ENCODE measurements at regions not wholly inside any gene's neighbourhood (a gene's known extent, or its start where the extent isn't known, plus 50 kb on each side); places are given as distances from the start of the nearest gene placed in this dataset.
"Not testable (repeated sequence)": the region's sequence is repeated elsewhere in the genome, so short reads cannot be mapped to it uniquely, and the experiment has no call there.

DNA sequence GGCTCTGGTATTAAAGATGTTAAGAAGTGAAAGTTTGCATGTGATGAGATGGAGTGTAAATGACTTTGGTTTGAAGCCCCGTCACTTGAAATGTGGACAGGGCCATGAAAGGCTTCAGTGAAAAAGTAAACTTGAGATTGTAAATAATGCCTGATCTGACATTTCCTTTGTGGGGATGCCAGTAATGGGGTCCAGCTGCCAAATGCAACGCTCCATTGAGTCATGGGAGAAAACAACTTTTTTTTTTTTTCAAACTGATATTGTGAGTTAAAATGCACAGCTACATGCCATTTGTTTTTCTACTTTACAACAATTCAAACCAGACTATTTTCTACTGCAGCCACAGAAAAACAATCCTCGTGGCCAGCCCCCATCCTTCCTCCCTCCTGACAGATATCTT, 327.0 kb upstream of the TNC start:
- DNase-seq (ENCODE audit: low read depth): peak; percentile 3
- TF ChIP-seq, protein P1, sequence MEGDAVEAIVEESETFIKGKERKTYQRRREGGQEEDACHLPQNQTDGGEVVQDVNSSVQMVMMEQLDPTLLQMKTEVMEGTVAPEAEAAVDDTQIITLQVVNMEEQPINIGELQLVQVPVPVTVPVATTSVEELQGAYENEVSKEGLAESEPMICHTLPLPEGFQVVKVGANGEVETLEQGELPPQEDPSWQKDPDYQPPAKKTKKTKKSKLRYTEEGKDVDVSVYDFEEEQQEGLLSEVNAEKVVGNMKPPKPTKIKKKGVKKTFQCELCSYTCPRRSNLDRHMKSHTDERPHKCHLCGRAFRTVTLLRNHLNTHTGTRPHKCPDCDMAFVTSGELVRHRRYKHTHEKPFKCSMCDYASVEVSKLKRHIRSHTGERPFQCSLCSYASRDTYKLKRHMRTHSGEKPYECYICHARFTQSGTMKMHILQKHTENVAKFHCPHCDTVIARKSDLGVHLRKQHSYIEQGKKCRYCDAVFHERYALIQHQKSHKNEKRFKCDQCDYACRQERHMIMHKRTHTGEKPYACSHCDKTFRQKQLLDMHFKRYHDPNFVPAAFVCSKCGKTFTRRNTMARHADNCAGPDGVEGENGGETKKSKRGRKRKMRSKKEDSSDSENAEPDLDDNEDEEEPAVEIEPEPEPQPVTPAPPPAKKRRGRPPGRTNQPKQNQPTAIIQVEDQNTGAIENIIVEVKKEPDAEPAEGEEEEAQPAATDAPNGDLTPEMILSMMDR (IDR thresholded peaks at IDR 0.05; ENCODE audit: insufficient read depth, low read length): no peak
- no peak overlapping the region for H3K4me3 ChIP-seq (ENCODE audit: low read depth, low read length)

DNA sequence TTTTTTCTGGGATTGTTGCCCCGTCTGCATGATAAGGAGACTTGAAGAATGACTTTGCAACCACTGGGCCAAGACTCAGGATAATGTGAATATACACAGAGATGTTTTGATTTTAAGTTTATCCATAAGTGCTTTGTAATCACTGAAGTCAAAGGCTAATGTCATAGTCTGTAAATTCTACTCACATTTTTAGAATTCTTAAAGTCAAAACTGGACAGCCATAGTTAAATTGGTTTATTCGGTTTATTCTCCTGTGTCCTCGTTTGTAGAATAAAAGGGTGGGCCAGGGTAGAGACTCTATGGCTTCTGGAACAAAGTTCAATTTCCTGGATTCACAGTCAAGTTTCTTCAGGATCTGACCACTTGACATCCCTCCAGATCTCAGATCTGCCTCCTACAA, 327.7 kb upstream of the TNC start:
- no peak overlapping the region for H3K4me3 ChIP-seq (ENCODE audit: low read depth, low read length)
- DNase-seq (ENCODE audit: low read depth): peak; percentile 19
- TF ChIP-seq, protein P1 (IDR thresholded peaks at IDR 0.05; ENCODE audit: insufficient read depth, low read length): no peak

DNA sequence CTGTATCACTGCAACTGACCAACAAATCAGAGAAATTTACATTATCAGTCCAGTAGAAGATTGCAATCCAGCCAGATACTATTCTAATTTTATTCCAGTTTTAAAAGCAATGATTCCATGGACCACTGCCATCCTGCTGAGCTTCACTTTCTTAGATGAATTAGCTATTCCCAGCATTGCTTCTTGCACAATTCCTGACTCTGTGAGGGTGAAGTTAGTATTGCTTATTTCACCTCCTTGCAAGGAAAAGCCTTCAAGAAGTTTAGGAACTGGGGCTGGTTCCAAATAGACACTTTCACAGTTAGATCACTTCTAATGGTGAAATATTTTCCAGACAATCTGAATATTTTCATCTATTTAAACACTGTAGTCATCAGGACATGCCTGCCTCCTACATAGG, 338.6 kb upstream of the TNC start:
- H3K4me3 ChIP-seq (ENCODE audit: low read depth, low read length): no peak overlapping the region
- TF ChIP-seq, protein P1 (IDR thresholded peaks at IDR 0.05; ENCODE audit: insufficient read depth, low read length): no peak
- DNase-seq (ENCODE audit: low read depth): peak; percentile 78

DNA sequence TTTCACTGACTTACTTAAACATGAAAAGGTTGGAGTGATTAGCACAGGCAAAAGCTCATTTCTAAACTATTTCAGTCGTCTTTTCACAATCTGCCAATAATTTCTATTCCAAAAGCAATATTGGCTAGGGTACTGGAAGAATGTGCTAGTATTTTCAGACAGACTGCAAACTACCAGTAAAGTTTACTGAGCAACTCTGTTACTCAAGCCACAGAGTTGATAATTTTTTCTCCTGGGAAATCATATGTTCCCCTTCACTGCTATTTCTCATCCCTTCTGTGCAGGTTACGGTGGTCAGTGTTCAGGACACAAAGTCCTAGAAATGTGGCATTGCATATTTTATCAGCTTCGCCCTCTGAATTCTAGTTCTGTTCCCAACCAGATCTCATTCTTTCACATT, 343.3 kb upstream of the TNC start:
- no peak for DNase-seq (ENCODE audit: low read depth)
- TF ChIP-seq, protein P1 (IDR thresholded peaks at IDR 0.05; ENCODE audit: insufficient read depth, low read length): no peak
- no peak overlapping the region for H3K4me3 ChIP-seq (ENCODE audit: low read depth, low read length)

DNA sequence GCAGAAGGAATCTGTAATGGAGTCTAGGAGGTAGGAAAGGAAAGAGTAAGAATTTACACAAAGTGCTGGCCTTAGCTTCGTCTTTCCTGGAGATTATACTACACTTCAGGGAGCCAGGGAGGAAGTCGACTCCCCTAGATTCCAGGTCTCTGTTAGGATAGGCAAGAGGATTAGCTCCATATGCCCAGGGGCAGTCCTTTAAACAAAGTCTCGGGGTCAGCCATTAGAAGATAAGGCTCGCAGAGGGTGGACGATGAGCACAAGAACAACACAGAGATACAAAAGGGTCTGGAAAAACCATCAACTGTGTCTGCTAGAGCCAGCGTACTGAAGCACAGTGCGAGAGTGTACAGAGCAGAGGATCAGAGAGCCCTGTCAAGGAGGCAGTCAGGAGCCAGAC, 344.7 kb upstream of the TNC start:
- no peak overlapping the region for H3K4me3 ChIP-seq (ENCODE audit: low read depth, low read length)
- TF ChIP-seq, protein P1 (IDR thresholded peaks at IDR 0.05; ENCODE audit: insufficient read depth, low read length): no peak
- no peak for DNase-seq (ENCODE audit: low read depth)

DNA sequence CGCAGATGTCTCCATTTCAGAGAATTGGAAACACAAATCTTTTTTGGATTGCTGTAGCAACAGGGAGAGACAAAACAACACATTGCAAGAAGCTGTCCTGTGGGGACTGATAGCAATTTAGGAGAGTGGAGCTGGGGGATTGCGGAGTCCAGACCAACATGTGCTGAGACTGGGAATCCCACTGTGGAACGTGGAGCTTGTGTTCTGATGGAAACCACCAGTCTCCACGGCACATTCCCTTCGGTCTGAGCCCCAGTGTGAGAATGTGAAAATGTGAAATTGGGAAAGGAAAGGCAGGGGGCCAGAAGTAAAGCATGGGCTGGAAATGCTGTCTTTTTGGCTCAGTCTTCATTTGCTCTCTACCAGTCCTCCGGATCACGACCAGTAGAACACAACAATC, 348.8 kb upstream of the TNC start:
- TF ChIP-seq, protein P1 (IDR thresholded peaks at IDR 0.05; ENCODE audit: insufficient read depth, low read length): no peak
- H3K4me3 ChIP-seq (ENCODE audit: low read depth, low read length): no peak overlapping the region
- DNase-seq (ENCODE audit: low read depth): no peak

DNA sequence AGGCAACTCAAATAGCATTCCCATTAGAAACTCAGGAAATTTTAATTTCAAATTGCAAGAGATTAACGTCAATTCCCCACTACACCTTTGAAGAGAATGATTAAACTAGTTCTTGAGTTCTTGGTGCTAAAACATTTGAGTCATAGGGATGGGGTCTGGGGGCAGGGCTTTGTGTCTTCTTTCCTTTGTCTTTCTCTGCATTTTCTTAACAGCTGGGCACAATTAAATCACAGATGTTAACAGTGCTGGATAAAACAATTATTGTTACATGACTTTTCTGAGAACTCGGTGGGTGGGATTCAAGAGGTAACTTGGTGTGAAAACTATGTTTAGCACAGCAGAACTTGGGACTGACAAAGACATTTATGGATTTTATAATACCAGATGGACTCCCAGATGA, 351.9 kb upstream of the TNC start:
- no peak overlapping the region for H3K4me3 ChIP-seq (ENCODE audit: low read depth, low read length)
- TF ChIP-seq, protein P1 (IDR thresholded peaks at IDR 0.05; ENCODE audit: insufficient read depth, low read length): no peak
- no peak for DNase-seq (ENCODE audit: low read depth)

DNA sequence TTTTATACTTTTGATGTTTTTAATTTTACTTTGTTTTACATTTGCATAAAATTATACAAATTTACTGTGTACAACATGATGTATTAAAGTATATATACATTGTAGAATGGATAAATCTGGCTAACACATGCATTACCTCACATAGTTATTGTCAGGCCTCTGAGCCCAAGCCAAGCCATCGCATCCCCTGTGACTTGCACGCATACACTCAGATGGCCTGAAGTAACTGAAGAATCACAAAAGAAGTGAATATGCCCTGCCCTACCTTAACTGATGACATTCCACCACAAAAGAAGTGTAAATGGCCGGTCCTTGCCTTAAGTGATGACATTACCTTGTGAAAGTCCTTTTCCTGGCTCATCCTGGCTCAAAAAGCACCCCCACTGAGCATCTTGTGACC, 355.1 kb upstream of the TNC start:
- not testable (repeated sequence) for DNase-seq (ENCODE audit: low read depth); H3K4me3 ChIP-seq (ENCODE audit: low read depth, low read length)

Data from fibroblast of the aortic adventitia (primary cell).